Right lobe of liver (tissue), 6 donors: ENCODE measurements at regions not wholly inside any gene's neighbourhood (a gene's known extent, or its start where the extent isn't known, plus 50 kb on each side); places are given as distances from the start of the nearest gene placed in this dataset.

Experiments
- ATAC-seq, 4 donors: fragments of 200-7000 bp; cut with Tn5 transposase; one replicate each; pipeline ENCODE4 v1.9.1; 2020; ENCODE audit warnings: mild to moderate bottlenecking in 4 of 4, moderate library complexity in 4 of 4
- DNase-seq, 3 donors: peaks; one replicate each; pipeline ENCODE4 v3.0.0-alpha.2; 2020
- H3K27ac ChIP-seq, 3 donors: fragments of 200-600 bp; one replicate each; pipeline ENCODE4 v1.8.0; 2022
- H3K27me3 ChIP-seq, 2 donors: fragments of 200-600 bp; one replicate each; pipeline ENCODE4 v1.8.0; 2022
- H3K36me3 ChIP-seq, 4 donors: fragments of 200-600 bp; sonication (generic) in 1 of 4; one replicate each; pipeline versions ENCODE4 v1.5.1 to v1.8.0; 2017 to 2022; ENCODE audit warnings: control low read depth in 1 of 4
- H3K4me1 ChIP-seq, 4 donors: fragments of 200-600 bp; sonication (generic) in 1 of 4; one replicate each; pipeline versions ENCODE4 v1.5.1 to v1.8.0; 2017 to 2022; ENCODE audit warnings: control low read depth in 1 of 4
- H3K4me3 ChIP-seq, 3 donors: fragments of 200-600 bp; one replicate each; pipeline ENCODE4 v1.8.0; 2022
- H3K9me3 ChIP-seq, 4 donors: fragments of 200-600 bp; sonication (generic) in 1 of 4; one replicate each; pipeline versions ENCODE4 v1.5.1 to v1.8.0; 2017 to 2022; ENCODE audit warnings: control low read depth in 1 of 4
- POLR2A ChIP-seq: fragments of 450-650 bp; IDR thresholded peaks from one replicate; pipeline ENCODE4 v1.6.1; 2017; ENCODE audit warnings: antibody characterized with exemption, mild to moderate bottlenecking
- WGBS: methylation state at CpG from one replicate; pipeline ENCODE4 v1.1.6; 2018; ENCODE audit warnings: low coverage, low lambda C conversion rate; ENCODE audit not compliant: insufficient coverage; ENCODE audit errors: missing lambda C conversion rate; 5-methylcytosine and 5-hydroxymethylcytosine counted together
- intact Hi-C, 2 donors: fragments of 100-400 bp; cut with DNase I; formaldehyde crosslinking; loops; one replicate each; pipeline versions ENCODE4 v1.11.2 to v1.14.1; 2022
- TF ChIP-seq, protein P1 (sequence below), 4 donors: fragments of 200-600 bp in 3 of 4; fragments of 450-650 bp in 1 of 4; IDR thresholded peaks; one replicate each; pipeline versions ENCODE4 v1.5.1 to v1.8.0; 2016 to 2022; ENCODE audit warnings: antibody characterized with exemption in 4 of 4, mild to moderate bottlenecking in 2 of 4
- donor health status: DM: no; HTN: yes; CAD: no.
- donor health status: DM: no; HTN: no; CAD: no.
- donor health status: DM: no; HTN: no; CAD: no.
- donor health status: DM: no; HTN: yes; CAD: no.
- donor health status: DM: no; HTN: yes; CAD: no.

DNA sequence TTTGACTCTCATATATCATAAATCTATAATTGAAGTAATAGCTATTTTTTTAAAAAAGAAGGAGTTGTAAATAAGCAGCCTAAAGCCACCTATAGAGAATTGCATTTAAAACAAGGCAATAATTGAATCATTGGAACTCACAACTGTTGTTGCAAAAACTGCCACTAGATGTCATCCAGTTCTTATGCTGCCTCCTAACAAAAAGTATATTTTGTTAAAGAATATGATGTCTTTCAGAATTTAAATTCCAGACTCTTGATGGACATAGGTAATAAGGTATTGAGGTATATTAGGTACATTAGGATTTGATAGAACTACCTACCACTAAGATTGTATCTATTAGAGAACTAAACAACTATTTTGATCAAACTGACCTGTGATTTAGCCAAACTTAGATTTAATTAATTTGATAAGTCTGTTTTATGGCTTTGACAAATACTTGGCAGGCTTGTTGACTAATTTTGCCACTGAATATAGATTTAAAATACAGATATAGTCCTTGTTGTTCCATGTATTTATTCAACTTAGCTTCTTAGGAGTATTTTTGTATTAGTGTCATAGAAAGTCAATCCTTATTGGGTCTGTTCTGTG lies 401.4 kb downstream of the RPL10L start:
- Histone ChIP-seq H3K36me3 (no peaks in the 10 kb centered on the region), H3K4me1 (no peaks in the 10 kb centered on the region), H3K4me3 (no peak overlapping the region), H3K27ac (no peak overlapping the region), H3K27me3 (no peaks in the 10 kb centered on the region), H3K9me3 (no peaks in the 10 kb centered on the region)
- intact Hi-C loops = no loop called here
- TF ChIP-seq POLR2A = no peak
- TF ChIP-seq, protein P1, sequence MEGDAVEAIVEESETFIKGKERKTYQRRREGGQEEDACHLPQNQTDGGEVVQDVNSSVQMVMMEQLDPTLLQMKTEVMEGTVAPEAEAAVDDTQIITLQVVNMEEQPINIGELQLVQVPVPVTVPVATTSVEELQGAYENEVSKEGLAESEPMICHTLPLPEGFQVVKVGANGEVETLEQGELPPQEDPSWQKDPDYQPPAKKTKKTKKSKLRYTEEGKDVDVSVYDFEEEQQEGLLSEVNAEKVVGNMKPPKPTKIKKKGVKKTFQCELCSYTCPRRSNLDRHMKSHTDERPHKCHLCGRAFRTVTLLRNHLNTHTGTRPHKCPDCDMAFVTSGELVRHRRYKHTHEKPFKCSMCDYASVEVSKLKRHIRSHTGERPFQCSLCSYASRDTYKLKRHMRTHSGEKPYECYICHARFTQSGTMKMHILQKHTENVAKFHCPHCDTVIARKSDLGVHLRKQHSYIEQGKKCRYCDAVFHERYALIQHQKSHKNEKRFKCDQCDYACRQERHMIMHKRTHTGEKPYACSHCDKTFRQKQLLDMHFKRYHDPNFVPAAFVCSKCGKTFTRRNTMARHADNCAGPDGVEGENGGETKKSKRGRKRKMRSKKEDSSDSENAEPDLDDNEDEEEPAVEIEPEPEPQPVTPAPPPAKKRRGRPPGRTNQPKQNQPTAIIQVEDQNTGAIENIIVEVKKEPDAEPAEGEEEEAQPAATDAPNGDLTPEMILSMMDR (IDR thresholded peaks at IDR 0.05) = peak; percentile 33 to 56 (median 52)
- ATAC-seq (no peak), DNase-seq (no peak)

DNA sequence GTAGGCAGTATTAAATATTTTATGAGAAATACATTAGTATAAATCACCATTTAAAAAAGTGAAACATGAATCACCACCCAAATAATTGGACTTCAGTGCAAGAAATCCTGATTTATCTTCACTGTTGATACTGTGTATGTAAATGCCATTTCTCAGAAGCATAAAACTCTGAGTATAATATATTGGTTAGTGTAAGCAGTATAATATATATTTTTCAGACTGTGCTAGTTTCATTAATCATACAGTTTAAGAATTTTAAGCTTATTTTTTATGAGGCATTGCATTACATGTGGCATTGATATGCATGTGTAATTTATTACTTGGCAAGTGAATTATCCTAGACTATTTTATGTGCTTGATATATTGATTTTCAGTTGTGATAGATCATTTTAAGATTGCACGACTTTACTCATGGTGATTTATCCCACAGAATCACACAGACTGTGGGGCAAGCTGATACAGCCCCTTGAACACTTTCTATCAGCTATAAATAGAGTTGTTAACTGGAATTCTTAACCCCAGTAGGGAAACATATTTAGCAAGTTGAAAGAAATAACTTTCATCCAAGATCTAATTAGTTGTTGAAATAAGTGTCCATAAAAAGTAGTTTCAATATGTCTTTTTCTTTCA lies 403.5 kb downstream of the RPL10L start:
- Histone ChIP-seq H3K4me1 (no peaks in the 10 kb centered on the region), H3K9me3 (no peaks in the 10 kb centered on the region), H3K4me3 (no peak overlapping the region), H3K27me3 (no peaks in the 10 kb centered on the region), H3K27ac (no peak overlapping the region), H3K36me3 (no peaks in the 10 kb centered on the region)
- 37% methylated on average over 1 of the region's 1 CpG for WGBS
- TF ChIP-seq, protein P1 (IDR thresholded peaks at IDR 0.05) = no peak
- no peak for TF ChIP-seq POLR2A
- intact Hi-C loops = no loop called here
- DNase-seq (no peak), ATAC-seq (no peak)

DNA sequence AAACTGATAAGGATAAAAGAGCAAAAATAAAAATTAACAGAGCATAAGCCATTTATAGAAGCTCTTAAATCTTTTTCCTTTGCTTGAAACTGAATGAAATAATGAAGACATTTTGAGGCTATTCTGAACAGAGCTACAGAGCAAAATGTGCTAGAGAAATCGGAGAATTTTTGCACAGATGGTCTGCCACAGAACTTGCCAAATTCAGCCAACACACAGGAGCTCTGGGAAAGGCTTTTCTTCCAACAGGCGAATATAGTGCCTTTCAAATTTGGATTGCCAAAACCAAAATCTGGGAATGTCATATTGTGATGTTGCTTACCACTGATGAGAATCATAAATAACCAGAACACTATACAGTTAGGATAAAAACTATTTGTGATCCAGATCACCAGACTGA lies 406.3 kb downstream of the RPL10L start:
- Histone ChIP-seq H3K4me3 (no peak overlapping the region), H3K27ac (no peak overlapping the region), H3K27me3 (no peaks in the 10 kb centered on the region), H3K9me3 (no peaks in the 10 kb centered on the region), H3K36me3 (no peaks in the 10 kb centered on the region), H3K4me1 (no peaks in the 10 kb centered on the region)
- intact Hi-C loops = no loop called here
- no peak for TF ChIP-seq POLR2A
- TF ChIP-seq, protein P1 (IDR thresholded peaks at IDR 0.05) = no peak
- ATAC-seq (no peak), DNase-seq (no peak)
- WGBS = 80% methylated on average over 2 of the region's 2 CpGs

DNA sequence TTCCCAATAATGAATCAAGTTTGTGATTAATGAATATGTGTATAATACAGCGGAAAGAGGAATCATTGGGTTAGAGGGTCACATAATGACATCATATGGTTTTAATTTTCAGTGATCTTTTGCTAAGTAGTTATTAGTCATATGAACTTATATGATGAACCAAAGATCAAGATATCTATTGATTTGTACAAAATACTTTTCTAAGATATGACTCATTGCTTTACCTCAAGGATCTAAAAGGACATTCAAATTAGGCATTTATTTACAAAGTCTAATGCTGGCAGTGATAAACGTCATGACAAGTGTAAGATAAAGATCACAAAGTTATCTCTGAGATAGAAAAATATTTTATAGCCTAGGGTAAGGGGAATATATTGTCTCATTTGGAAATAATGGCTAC lies 417.8 kb downstream of the RPL10L start:
- ATAC-seq (no peak), DNase-seq (no peak)
- Histone ChIP-seq H3K9me3 (no peaks in the 10 kb centered on the region), H3K4me3 (no peak overlapping the region), H3K36me3 (no peaks in the 10 kb centered on the region), H3K27ac (no peak overlapping the region), H3K27me3 (no peaks in the 10 kb centered on the region), H3K4me1 (no peaks in the 10 kb centered on the region)
- TF ChIP-seq, protein P1 (IDR thresholded peaks at IDR 0.05) = no peak
- TF ChIP-seq POLR2A = no peak
- intact Hi-C loops = no loop called here
- WGBS = 47% methylated on average over 2 of the region's 2 CpGs
